Memory B cell (primary cell): ENCODE measurements at regions not wholly inside any gene's neighbourhood (a gene's known extent, or its start where the extent isn't known, plus 50 kb on each side); places are given as distances from the start of the nearest gene placed in this dataset.

Source experiments
- ATAC-seq: fragments of 150-1000 bp; cut with Tn5 transposase; 2 replicates; pipeline ENCODE4 v1.10.0; 2021; ENCODE audit warnings: low read depth, mild to moderate bottlenecking, moderate library complexity
- DNase-seq, 2 donors: peaks; one replicate each; pipeline ENCODE4 v3.0.0; 2022; ENCODE audit warnings: low spot score in 2 of 2
- H3K27ac Mint-ChIP-seq: one replicate; pipeline ENCODE4 v1.8.0; 2022; ENCODE audit warnings: mild to moderate bottlenecking, moderate library complexity, mixed read lengths
- H3K27me3 Mint-ChIP-seq: one replicate; pipeline ENCODE4 v1.8.0; 2022; ENCODE audit warnings: mixed read lengths
- H3K36me3 Mint-ChIP-seq: one replicate; pipeline ENCODE4 v1.8.0; 2022; ENCODE audit warnings: mild to moderate bottlenecking, mixed read lengths
- H3K4me1 Mint-ChIP-seq: one replicate; pipeline ENCODE4 v1.8.0; 2022; ENCODE audit warnings: mixed read lengths
- H3K4me3 Mint-ChIP-seq: one replicate; pipeline ENCODE4 v1.8.0; 2022; ENCODE audit warnings: mild to moderate bottlenecking, moderate library complexity, mixed read lengths
- H3K9me3 Mint-ChIP-seq: one replicate; pipeline ENCODE4 v1.8.0; 2022; ENCODE audit warnings: mixed read lengths

- Mint-ChIP-seq H3K4me1 (no peaks in the 10 kb centered on the region), H3K4me3 (no peak overlapping the region), H3K36me3 (no peaks in the 10 kb centered on the region), H3K27me3 (peaks cover 2% of the 10 kb centered on the region), H3K9me3 (peaks cover 12% of the 10 kb centered on the region), H3K27ac (no peak overlapping the region)
- no peak for DNase-seq
- no peak for ATAC-seq
These were observed 605.6 kb downstream of the SOX6 start for GRCh38 chr11:15750535-15751308.

- H3K27ac Mint-ChIP-seq: no peak overlapping the region
- peaks cover 2% of the 10 kb centered on the region for H3K27me3 Mint-ChIP-seq
- ATAC-seq (no peak), DNase-seq (no peak)
- no peak overlapping the region for H3K4me3 Mint-ChIP-seq
- H3K4me1 Mint-ChIP-seq: no peaks in the 10 kb centered on the region
- no peaks in the 10 kb centered on the region for H3K36me3 Mint-ChIP-seq
- peaks cover 12% of the 10 kb centered on the region for H3K9me3 Mint-ChIP-seq
These were observed 602.1 kb downstream of the SOX6 start for GRCh38 chr11:15754221-15754620.

GRCh38 chr11:15757048-15757698 is 599.2 kb downstream of the SOX6 start:
- DNase-seq (no peak), ATAC-seq (no peak)
- no peaks in the 10 kb centered on the region for H3K4me1 Mint-ChIP-seq
- no peaks in the 10 kb centered on the region for H3K36me3 Mint-ChIP-seq
- peaks cover 9% of the 10 kb centered on the region for H3K9me3 Mint-ChIP-seq
- H3K27ac Mint-ChIP-seq: no peak overlapping the region
- no peaks in the 10 kb centered on the region for H3K27me3 Mint-ChIP-seq
- H3K4me3 Mint-ChIP-seq: no peak overlapping the region

GRCh38 chr11:15758857-15759465 is 597.4 kb downstream of the SOX6 start:
- no peaks in the 10 kb centered on the region for H3K27me3 Mint-ChIP-seq

GRCh38 chr11:15761235-15761634 is 595.1 kb downstream of the SOX6 start:
- Mint-ChIP-seq H3K27ac (no peak overlapping the region), H3K9me3 (peaks cover 6% of the 10 kb centered on the region), H3K4me1 (no peaks in the 10 kb centered on the region), H3K4me3 (no peak overlapping the region), H3K27me3 (no peaks in the 10 kb centered on the region), H3K36me3 (no peaks in the 10 kb centered on the region)
- DNase-seq (no peak), ATAC-seq (no peak)

More at GRCh38 chr11:15758857-15759465, 597.4 kb downstream of the SOX6 start:
- H3K27ac Mint-ChIP-seq: no peak overlapping the region
- H3K36me3 Mint-ChIP-seq: no peaks in the 10 kb centered on the region
- no peaks in the 10 kb centered on the region for H3K4me1 Mint-ChIP-seq
- no peak for DNase-seq
- peaks cover 4% of the 10 kb centered on the region for H3K9me3 Mint-ChIP-seq
- no peak for ATAC-seq
- no peak overlapping the region for H3K4me3 Mint-ChIP-seq

GRCh38 chr11:15764326-15764725 is 592.0 kb downstream of the SOX6 start:
- no peaks in the 10 kb centered on the region for H3K27me3 Mint-ChIP-seq
- DNase-seq (no peak), ATAC-seq (no peak)
- H3K9me3 Mint-ChIP-seq: peaks cover 6% of the 10 kb centered on the region
- H3K27ac Mint-ChIP-seq: no peak overlapping the region
- no peaks in the 10 kb centered on the region for H3K36me3 Mint-ChIP-seq
- H3K4me1 Mint-ChIP-seq: no peaks in the 10 kb centered on the region
- no peak overlapping the region for H3K4me3 Mint-ChIP-seq

GRCh38 chr11:15764948-15765347 is 591.4 kb downstream of the SOX6 start:
- H3K9me3 Mint-ChIP-seq: peaks cover 6% of the 10 kb centered on the region
- no peaks in the 10 kb centered on the region for H3K36me3 Mint-ChIP-seq
- ATAC-seq (no peak), DNase-seq (no peak)
- H3K4me3 Mint-ChIP-seq: no peak overlapping the region
- no peak overlapping the region for H3K27ac Mint-ChIP-seq
- H3K4me1 Mint-ChIP-seq: no peaks in the 10 kb centered on the region
- no peaks in the 10 kb centered on the region for H3K27me3 Mint-ChIP-seq

GRCh38 chr11:15765530-15765929 is 590.8 kb downstream of the SOX6 start:
- peaks cover 6% of the 10 kb centered on the region for H3K9me3 Mint-ChIP-seq
- H3K27me3 Mint-ChIP-seq: no peaks in the 10 kb centered on the region
- ATAC-seq (no peak), DNase-seq (no peak)
- no peak overlapping the region for H3K4me3 Mint-ChIP-seq
- no peaks in the 10 kb centered on the region for H3K36me3 Mint-ChIP-seq
- H3K4me1 Mint-ChIP-seq: no peaks in the 10 kb centered on the region
- no peak overlapping the region for H3K27ac Mint-ChIP-seq

GRCh38 chr11:15768321-15768720 is 588.0 kb downstream of the SOX6 start:
- H3K27me3 Mint-ChIP-seq: no peaks in the 10 kb centered on the region
- DNase-seq (no peak), ATAC-seq (no peak)
- peaks cover 6% of the 10 kb centered on the region for H3K9me3 Mint-ChIP-seq
- no peaks in the 10 kb centered on the region for H3K4me1 Mint-ChIP-seq
- H3K27ac Mint-ChIP-seq: no peak overlapping the region
- H3K36me3 Mint-ChIP-seq: no peaks in the 10 kb centered on the region
- no peak overlapping the region for H3K4me3 Mint-ChIP-seq

GRCh38 chr11:15769203-15769602 is 587.1 kb downstream of the SOX6 start:
- no peaks in the 10 kb centered on the region for H3K36me3 Mint-ChIP-seq

GRCh38 chr11:15770798-15771414 is 585.4 kb downstream of the SOX6 start:
- ATAC-seq: no peak

More at GRCh38 chr11:15769203-15769602, 587.1 kb downstream of the SOX6 start:
- H3K9me3 Mint-ChIP-seq: peaks cover 5% of the 10 kb centered on the region
- H3K27me3 Mint-ChIP-seq: no peaks in the 10 kb centered on the region
- H3K4me1 Mint-ChIP-seq: no peaks in the 10 kb centered on the region
- H3K27ac Mint-ChIP-seq: no peak overlapping the region
- no peak overlapping the region for H3K4me3 Mint-ChIP-seq
- DNase-seq (no peak), ATAC-seq (no peak)

GRCh38 chr11:15772547-15772946 is 583.8 kb downstream of the SOX6 start:
- Mint-ChIP-seq H3K27ac (no peak overlapping the region), H3K27me3 (no peaks in the 10 kb centered on the region), H3K36me3 (no peaks in the 10 kb centered on the region), H3K9me3 (no peaks in the 10 kb centered on the region), H3K4me3 (no peak overlapping the region), H3K4me1 (no peaks in the 10 kb centered on the region)
- DNase-seq: no peak
- ATAC-seq: no peak

More at GRCh38 chr11:15770798-15771414, 585.4 kb downstream of the SOX6 start:
- H3K36me3 Mint-ChIP-seq: no peaks in the 10 kb centered on the region
- H3K9me3 Mint-ChIP-seq: peaks cover under 1% of the 10 kb centered on the region
- H3K4me3 Mint-ChIP-seq: no peak overlapping the region
- DNase-seq: no peak
- no peaks in the 10 kb centered on the region for H3K4me1 Mint-ChIP-seq
- no peak overlapping the region for H3K27ac Mint-ChIP-seq
- no peaks in the 10 kb centered on the region for H3K27me3 Mint-ChIP-seq

- H3K4me1 Mint-ChIP-seq: no peaks in the 10 kb centered on the region
- ATAC-seq: no peak
- no peak overlapping the region for H3K27ac Mint-ChIP-seq
- H3K27me3 Mint-ChIP-seq: no peaks in the 10 kb centered on the region
- H3K9me3 Mint-ChIP-seq: no peaks in the 10 kb centered on the region
- no peak overlapping the region for H3K4me3 Mint-ChIP-seq
- DNase-seq: no peak
- H3K36me3 Mint-ChIP-seq: no peaks in the 10 kb centered on the region
These were observed 583.4 kb downstream of the SOX6 start for GRCh38 chr11:15772981-15773380.
